Ishikawa (cell line): ENCODE measurements at regions not wholly inside any gene's neighbourhood (a gene's known extent, or its start where the extent isn't known, plus 50 kb on each side); places are given as distances from the start of the nearest gene placed in this dataset.

Experiments
- CEBPB ChIP-seq: IDR thresholded peaks from 2 replicates; pipeline ENCODE4 v1.6.1; 2012
- CREB1 ChIP-seq: IDR thresholded peaks from 2 replicates; pipeline ENCODE4 v1.6.1; 2012; ENCODE audit warnings: low read depth
- EGR1 ChIP-seq: IDR thresholded peaks from 2 replicates; pipeline ENCODE4 v1.6.1; 2012
- EP300 ChIP-seq: IDR thresholded peaks from 2 replicates; pipeline ENCODE4 v1.6.1; 2012; ENCODE audit warnings: borderline replicate concordance
- FOXM1 ChIP-seq: IDR thresholded peaks from 2 replicates; pipeline ENCODE4 v1.6.1; 2012; ENCODE audit warnings: low read depth, borderline replicate concordance
- NFIC ChIP-seq: IDR thresholded peaks from 2 replicates; pipeline ENCODE4 v1.6.1; 2012
- YY1 ChIP-seq: IDR thresholded peaks from 2 replicates; pipeline ENCODE4 v1.6.1; 2012; ENCODE audit warnings: low read depth
- TF ChIP-seq, protein P1 (sequence below): IDR thresholded peaks from 2 replicates; pipeline ENCODE4 v1.6.1; 2012; ENCODE audit warnings: low read depth, mild to moderate bottlenecking
- TF ChIP-seq, protein P2 (sequence below): IDR thresholded peaks from 2 replicates; pipeline ENCODE4 v1.6.1; 2012

- TF ChIP-seq YY1 (no peak), EP300 (no peak), CREB1 (no peak), NFIC (no peak), CEBPB (no peak), EGR1 (no peak), FOXM1 (no peak)
- TF ChIP-seq, protein P1, sequence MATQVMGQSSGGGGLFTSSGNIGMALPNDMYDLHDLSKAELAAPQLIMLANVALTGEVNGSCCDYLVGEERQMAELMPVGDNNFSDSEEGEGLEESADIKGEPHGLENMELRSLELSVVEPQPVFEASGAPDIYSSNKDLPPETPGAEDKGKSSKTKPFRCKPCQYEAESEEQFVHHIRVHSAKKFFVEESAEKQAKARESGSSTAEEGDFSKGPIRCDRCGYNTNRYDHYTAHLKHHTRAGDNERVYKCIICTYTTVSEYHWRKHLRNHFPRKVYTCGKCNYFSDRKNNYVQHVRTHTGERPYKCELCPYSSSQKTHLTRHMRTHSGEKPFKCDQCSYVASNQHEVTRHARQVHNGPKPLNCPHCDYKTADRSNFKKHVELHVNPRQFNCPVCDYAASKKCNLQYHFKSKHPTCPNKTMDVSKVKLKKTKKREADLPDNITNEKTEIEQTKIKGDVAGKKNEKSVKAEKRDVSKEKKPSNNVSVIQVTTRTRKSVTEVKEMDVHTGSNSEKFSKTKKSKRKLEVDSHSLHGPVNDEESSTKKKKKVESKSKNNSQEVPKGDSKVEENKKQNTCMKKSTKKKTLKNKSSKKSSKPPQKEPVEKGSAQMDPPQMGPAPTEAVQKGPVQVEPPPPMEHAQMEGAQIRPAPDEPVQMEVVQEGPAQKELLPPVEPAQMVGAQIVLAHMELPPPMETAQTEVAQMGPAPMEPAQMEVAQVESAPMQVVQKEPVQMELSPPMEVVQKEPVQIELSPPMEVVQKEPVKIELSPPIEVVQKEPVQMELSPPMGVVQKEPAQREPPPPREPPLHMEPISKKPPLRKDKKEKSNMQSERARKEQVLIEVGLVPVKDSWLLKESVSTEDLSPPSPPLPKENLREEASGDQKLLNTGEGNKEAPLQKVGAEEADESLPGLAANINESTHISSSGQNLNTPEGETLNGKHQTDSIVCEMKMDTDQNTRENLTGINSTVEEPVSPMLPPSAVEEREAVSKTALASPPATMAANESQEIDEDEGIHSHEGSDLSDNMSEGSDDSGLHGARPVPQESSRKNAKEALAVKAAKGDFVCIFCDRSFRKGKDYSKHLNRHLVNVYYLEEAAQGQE: no peak
- TF ChIP-seq, protein P2, sequence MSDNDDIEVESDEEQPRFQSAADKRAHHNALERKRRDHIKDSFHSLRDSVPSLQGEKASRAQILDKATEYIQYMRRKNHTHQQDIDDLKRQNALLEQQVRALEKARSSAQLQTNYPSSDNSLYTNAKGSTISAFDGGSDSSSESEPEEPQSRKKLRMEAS: no peak
Measured at GRCh38 chr2:219824996-219825395, 197.6 kb downstream of the SLC4A3 start.
